ENCODE measurements at regions not wholly inside any gene's neighbourhood (a gene's known extent, or its start where the extent isn't known, plus 50 kb on each side); places are given as distances from the start of the nearest gene placed in this dataset.
"Not testable (repeated sequence)": the region's sequence is repeated elsewhere in the genome, so short reads cannot be mapped to it uniquely, and the experiment has no call there.

DNA sequence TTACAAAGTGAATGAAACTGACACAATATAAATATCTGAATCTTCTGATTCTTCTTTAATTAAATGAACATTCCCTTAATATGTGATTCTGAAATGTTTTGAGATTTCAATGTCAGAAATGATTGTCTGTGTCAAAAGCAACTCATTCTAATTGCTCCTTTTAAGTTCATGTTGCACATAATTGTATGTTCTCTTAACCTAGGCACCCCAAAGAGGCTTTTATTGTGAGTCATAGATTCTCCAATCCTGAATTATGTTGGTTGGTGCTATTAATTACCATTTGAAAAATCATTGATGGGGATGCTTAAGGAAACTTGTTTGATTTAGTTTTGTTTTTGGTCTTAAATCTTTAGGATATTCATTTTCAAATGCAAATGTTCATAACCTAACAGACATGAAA is 829.7 kb upstream of the CITED2 start:
- FAIRE-seq, result no peak
- TF ChIP-seq POLR2A (IDR thresholded peaks at IDR 0.05; ENCODE audit: low read depth, low read length), result no peak
- no peak for DNase-seq (ENCODE audit: insufficient read length, low spot score)

DNA sequence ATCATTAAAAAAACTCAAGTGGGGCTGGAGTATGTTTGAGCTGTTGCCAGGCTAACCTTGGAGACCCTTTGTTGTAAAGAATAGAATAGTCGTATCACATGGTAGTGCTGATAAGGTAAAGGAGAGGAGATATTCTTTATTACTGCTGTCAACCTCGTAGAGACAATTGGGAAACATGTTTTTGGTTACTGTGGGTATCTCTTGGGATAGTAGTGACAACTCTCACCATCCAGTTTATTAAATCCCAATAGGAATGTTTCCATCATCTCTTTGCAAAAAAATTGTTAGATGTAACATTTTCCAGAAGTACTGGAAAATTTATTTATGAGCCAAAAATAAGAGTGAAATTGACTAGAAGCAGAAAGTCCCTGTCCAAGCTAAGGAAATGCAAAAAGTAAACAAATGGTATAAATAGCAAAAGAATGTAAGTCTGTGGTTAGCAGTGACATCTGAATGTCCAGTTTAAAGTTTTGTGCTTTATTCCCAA is 829.3 kb upstream of the CITED2 start:
- no peak for TF ChIP-seq POLR2A (IDR thresholded peaks at IDR 0.05; ENCODE audit: low read depth, low read length)
- DNase-seq (ENCODE audit: insufficient read length, low spot score) (no peak), FAIRE-seq (no peak)

GRCh38 chr6:140202964-140203515 is 828.6 kb upstream of the CITED2 start:
- DNase-seq (ENCODE audit: insufficient read length, low spot score) (no peak), FAIRE-seq (no peak)
- TF ChIP-seq POLR2A (IDR thresholded peaks at IDR 0.05; ENCODE audit: low read depth, low read length), result no peak

DNA sequence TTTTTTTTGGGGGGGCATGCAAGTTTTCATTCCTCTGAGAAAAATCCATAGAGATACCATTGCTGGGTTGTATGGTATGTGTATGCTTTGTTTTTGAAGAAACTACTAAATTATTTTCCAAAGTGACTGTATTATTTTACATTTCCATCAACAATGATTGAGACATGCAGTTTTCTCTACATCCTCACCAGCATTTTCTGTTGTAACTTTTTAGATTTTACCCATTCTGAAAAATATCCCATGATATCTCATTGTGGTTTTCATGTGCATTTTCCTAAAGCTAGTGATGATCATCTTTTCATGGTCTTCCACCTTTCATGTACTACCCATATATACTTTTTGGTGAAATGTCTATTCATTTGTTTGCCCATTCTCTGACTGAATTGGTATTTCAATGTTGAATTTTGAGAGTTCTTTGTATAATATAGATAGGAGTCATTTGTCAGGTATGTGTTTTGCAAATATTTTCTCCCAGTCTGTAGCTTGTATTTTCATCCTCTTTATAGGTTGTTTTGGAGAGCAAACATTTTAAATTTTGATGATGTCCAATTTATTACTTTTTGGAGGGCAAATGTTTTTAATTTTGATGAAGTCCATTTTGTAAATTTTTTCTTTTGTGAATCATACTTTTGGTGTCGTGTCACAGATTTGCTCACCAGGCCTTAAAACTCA is 827.5 kb upstream of the CITED2 start:
- TF ChIP-seq POLR2A (IDR thresholded peaks at IDR 0.05; ENCODE audit: low read depth, low read length), result no peak
- FAIRE-seq (no peak), DNase-seq (ENCODE audit: insufficient read length, low spot score) (no peak)

DNA sequence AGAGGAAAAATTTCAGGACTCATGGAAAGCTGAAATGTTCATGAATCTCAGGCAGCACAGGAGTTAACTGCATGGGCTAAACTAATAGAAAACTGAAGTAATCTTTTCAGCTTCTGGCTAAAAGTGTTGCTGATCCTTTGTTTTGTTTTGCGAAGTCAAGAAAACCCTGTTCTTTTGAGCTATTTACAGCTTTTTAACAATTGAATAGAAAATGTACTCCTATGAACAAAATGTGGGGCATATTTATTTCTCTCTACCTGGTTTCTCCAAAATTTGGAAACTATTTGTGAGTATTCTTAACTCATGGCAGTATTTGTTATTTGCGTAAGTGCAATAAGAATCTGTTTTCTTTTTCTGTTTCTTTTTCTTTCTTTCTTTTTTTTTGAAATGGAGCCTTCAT is 818.8 kb upstream of the CITED2 start:
- no peak for DNase-seq (ENCODE audit: insufficient read length, low spot score)
- no peak for TF ChIP-seq POLR2A (IDR thresholded peaks at IDR 0.05; ENCODE audit: low read depth, low read length)
- no peak for FAIRE-seq

DNA sequence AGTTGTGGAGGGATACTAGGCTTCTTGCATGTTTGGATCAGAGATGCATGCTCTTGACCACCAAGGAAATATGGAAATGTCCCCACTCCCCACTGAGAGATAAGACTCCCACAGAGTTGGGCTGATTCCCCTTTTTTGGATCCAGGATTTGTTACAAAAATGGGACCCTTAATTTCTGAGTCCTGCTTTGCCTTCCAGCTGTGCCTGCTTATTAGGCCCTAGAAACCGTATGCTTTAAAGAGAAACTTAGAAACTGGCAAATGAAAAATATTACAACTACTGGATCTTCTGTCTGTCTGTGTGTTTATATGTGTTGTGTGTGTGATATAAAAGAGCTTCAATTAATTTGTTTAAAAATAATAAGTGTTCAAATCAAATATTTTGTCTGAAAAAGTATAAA is 817.6 kb upstream of the CITED2 start:
- TF ChIP-seq POLR2A (IDR thresholded peaks at IDR 0.05; ENCODE audit: low read depth, low read length), result no peak
- DNase-seq (ENCODE audit: insufficient read length, low spot score), result no peak
- no peak for FAIRE-seq

DNA sequence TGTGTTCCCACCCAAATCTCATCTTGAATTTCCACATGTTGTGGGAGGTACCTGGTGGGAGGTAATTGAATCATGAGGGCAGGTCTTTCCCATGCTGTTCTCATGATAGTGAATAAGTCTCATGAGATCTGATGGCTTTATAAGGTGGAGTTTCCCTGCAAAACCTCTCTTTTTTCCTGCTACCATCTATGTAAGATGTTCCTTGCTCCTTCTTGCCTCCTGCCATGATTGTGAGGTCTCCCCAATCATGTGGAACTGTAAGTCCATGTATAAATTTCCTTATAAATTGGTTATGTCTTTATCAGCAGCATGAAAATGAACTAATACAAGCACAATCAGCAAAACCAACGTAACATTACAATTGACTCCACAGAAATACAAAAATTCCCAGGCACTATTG is 814.8 kb upstream of the CITED2 start:
- not testable (repeated sequence) for FAIRE-seq; DNase-seq (ENCODE audit: insufficient read length, low spot score)

GRCh38 chr6:140185991-140186390 is 811.5 kb upstream of the CITED2 start:
- TF ChIP-seq POLR2A (IDR thresholded peaks at IDR 0.05; ENCODE audit: low read depth, low read length), result no peak
- FAIRE-seq, result no peak
- DNase-seq (ENCODE audit: insufficient read length, low spot score), result no peak

DNA sequence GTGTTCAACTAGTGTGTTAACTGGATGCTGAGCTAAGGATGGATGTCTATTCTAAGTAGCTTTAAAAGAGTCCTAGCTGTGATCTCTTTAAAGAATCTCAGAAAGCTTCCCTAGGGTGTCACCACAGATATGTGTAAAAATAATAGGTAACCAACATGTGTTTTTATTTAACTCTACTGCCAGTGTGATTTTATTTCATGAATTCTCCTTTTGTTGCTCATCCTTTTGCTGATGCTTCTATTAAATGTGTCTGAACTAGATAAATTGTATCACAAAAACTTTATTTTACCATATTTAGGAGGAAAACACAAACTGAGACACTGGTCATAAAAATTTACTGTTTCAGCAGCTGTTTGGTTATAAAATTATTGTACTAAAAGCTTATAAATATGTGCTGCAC is 809.4 kb upstream of the CITED2 start:
- no peak for TF ChIP-seq POLR2A (IDR thresholded peaks at IDR 0.05; ENCODE audit: low read depth, low read length)
- FAIRE-seq (no peak), DNase-seq (ENCODE audit: insufficient read length, low spot score) (no peak)

- DNase-seq (ENCODE audit: insufficient read length, low spot score) (no peak), FAIRE-seq (no peak)
- TF ChIP-seq POLR2A (IDR thresholded peaks at IDR 0.05; ENCODE audit: low read depth, low read length), result no peak
These were observed 808.4 kb upstream of the CITED2 start for GRCh38 chr6:140182821-140183220.

DNA sequence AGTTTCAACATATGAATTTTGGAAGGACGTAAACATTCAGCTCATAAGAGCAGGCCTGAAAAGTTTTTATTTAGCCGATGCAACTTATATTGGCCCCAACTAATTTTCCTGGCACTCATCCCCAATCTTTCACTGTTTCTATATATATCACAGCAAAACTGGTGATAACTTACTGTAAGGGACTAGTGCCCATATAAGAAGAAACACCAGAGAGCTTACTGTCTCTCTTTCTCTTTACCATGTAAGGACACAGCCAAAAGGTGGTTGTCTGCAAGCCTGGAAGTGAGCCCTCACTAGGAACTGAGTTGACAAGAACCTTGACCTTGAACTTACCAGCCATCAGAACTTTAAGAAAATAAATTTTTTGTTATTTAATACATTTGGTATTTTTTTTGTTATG is 807.4 kb upstream of the CITED2 start:
- DNase-seq (ENCODE audit: insufficient read length, low spot score) (no peak), FAIRE-seq (no peak)
- TF ChIP-seq POLR2A (IDR thresholded peaks at IDR 0.05; ENCODE audit: low read depth, low read length), result no peak

- DNase-seq (ENCODE audit: insufficient read length, low spot score), result no peak
- no peak for FAIRE-seq
- TF ChIP-seq POLR2A (IDR thresholded peaks at IDR 0.05; ENCODE audit: low read depth, low read length), result no peak
These were observed 805.9 kb upstream of the CITED2 start for GRCh38 chr6:140180306-140180705.

DNA sequence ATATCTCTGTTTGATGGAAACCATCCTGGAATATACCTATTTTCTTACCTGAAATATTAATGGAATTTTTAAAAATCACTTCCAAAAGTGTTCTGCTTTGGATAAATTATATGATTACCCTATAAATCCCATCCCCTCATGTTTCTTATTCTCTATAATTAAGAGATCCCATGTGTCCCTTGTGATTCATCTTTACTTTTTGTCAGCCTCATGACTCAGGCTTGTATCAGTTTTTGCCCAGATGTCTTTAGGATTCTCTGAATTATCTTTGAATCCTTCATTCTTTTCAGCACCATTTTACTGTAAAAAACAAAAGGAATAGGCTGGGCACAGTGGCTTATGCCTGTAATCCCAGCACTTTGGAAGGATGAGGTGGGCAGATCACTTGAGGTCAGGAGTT is 804.5 kb upstream of the CITED2 start:
- FAIRE-seq, result no peak
- DNase-seq (ENCODE audit: insufficient read length, low spot score), result no peak
- no peak for TF ChIP-seq POLR2A (IDR thresholded peaks at IDR 0.05; ENCODE audit: low read depth, low read length)

DNA sequence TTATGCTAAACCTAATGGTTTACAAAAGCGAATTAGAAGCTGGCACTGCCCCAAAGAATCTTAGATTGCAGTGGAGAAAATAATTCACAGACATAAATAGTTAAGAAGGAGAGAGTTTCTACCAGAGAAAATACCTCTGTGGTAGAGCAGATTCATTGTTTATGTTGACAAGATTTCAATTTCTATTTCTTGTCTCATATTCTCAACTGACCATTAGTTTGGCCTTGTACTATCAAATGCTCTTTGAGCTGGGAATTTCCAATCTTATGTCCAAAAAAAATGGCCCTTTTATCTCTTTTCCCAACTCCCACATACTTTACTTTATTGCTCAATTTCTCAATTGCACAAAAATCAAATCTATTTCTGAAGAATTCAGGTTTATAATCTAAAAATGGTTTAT is 804.1 kb upstream of the CITED2 start:
- no peak for FAIRE-seq
- no peak for TF ChIP-seq POLR2A (IDR thresholded peaks at IDR 0.05; ENCODE audit: low read depth, low read length)
- no peak for DNase-seq (ENCODE audit: insufficient read length, low spot score)

- no peak for FAIRE-seq
- no peak for TF ChIP-seq POLR2A (IDR thresholded peaks at IDR 0.05; ENCODE audit: low read depth, low read length)
These were observed 801.9 kb upstream of the CITED2 start for GRCh38 chr6:140176306-140176705.

More at GRCh38 chr6:140176306-140176705, 801.9 kb upstream of the CITED2 start:
- DNase-seq (ENCODE audit: insufficient read length, low spot score), result no peak

All from H54 (cell line).